Femur (tissue), 1 donor: ENCODE measurements at regions not wholly inside any gene's neighbourhood (a gene's known extent, or its start where the extent isn't known, plus 50 kb on each side); places are given as distances from the start of the nearest gene placed in this dataset.
"Not testable (repeated sequence)": the region's sequence is repeated elsewhere in the genome, so short reads cannot be mapped to it uniquely, and the experiment has no call there.

Experiments used
- DNase-seq: peaks from one replicate; pipeline ENCODE4 v3.0.0-alpha.2; 2017

DNA sequence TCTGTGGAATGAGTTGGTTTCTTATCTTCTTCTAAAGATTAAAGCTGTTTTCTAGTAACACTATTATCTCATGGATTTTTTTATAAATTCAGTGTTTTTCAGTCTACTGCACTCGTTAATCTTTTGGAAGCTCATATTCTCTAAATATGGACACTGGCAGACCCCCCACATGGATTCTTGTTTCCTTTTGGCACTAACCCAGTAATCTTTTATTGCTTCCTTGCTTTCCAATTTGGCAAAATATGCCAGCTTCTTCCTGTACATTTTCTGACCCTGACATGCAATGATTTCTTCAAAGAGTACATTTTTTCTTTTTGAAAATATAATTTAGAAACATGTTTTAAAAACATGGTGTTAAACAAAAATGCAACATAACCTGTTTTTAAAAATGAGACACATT, 474.2 kb upstream of the FTMT start:
- no peak for DNase-seq

- DNase-seq, result no peak
Observed at GRCh38 chr5:121378046-121378445, 473.6 kb upstream of the FTMT start.

GRCh38 chr5:121378559-121379359, 472.9 kb upstream of the FTMT start:
- no peak for DNase-seq

DNA sequence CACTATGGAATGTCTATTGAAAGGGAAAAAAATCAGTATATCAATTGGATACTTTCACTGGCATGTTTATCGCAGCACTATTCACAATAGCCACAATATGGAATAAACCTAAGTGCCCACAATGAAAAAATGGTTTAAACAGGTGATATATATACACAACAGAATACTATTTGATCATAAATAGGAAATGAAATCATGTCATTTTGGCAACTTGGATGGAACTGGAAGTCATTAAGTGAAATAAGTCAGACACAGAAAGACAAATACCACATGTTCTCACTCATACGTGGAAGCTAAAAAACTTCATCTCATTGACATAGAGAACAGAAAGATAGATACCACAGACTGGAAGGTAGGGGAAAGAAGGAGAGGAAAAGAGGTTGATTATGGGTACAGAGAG, 471.6 kb upstream of the FTMT start:
- no peak for DNase-seq

DNA sequence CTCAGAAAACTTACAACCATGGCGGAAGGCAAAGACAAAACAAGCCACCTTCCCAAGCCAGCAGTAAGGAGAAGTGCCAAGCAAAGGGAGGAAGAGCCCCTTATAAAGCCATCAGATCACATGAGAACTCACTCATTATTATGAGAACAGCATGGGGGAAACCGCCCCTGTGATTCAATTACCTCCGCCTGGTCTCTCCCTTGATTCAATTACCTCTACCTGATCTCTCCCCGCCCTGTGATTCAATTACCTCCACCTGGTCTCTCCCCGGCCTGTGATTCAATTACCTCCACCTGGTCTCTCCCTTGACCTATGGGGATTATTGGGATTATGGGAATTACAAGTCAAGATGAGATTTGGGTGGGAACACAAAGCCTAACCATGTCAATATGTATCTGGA, 467.3 kb upstream of the FTMT start:
- no peak for DNase-seq

GRCh38 chr5:121386334-121386733, 465.3 kb upstream of the FTMT start:
- no peak for DNase-seq

DNA sequence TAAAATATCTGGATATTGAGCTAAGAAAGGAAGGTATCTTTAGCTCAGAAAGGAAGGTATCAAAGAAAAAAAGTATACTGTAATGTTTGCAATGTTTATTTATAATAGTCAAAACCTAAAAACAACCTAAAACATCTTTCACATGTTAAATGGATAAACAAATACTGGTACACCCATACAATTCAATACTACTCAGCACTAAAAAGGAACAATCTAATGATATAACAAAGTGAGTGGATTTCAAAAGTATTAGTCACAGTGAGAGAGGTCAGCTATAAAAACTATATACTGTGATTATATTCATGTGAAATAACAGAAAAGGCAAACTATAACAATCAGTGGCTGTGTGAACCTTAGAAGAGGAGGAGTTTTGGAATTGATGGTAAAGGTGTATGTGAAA, 455.0 kb upstream of the FTMT start:
- no peak for DNase-seq

- no peak for DNase-seq
Observed at GRCh38 chr5:121399879-121400278, 451.8 kb upstream of the FTMT start.

DNA sequence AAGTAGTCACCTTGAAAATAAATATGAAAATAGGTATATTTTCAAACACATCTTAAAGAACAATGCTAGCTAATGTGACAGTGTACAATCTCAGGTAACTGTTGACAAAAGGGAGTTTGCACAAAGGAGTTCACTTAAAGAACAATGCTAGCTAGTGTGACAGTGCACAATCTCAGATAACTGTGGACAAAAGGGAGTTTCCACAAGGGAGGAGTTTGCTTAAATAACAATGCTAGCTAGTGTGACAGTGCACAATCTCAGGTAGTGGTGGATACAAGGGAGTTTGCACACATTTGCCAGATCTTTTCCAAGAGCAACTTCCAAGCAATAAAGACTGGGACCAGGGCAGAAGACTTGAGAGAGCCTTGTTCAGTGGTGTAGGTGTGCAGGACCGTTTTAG, 442.9 kb upstream of the FTMT start:
- DNase-seq, result no peak

DNA sequence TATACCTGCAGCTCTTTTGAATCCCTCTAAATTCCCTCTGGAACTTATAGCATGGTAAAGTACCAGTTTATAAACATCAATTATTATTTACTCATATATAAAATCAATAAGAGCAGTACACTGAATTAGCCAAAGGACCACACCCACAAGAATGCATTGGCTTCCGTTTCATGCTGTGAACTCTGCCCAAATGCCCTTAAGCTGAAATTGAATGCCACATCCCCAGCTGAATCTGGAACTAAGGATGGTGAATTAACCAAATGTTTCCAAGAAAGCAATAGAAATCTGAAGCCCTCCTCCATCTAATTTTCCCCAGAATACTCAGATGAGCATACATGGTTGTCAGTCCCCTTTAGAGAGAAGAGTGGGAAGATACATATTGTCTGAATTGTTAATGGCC, 436.4 kb upstream of the FTMT start:
- DNase-seq, result no peak

GRCh38 chr5:121421646-121422045, 430.0 kb upstream of the FTMT start:
- DNase-seq, result no peak

- DNase-seq, result no peak
Observed at GRCh38 chr5:121424976-121425375, 426.7 kb upstream of the FTMT start.

- no peak for DNase-seq
Observed at GRCh38 chr5:121426153-121426552, 425.5 kb upstream of the FTMT start.

DNA sequence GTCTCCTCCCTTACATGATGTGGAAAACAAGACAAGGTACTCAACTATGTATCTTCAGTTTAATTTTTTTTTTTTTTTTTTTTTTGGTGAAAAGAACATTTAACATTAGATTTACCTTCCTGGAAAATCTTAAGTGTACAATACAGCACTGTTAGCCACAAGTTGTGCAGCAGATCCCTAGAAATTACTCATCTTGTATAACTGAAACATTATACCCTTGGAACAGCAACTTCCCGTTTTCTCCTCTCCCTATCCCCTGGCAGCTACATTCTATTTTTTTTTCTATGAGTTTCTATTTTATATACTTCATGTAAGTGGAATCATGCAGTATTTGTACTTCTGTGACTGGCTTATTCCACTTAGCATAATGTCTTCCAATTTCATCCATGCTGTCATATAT, 421.9 kb upstream of the FTMT start:
- DNase-seq, result no peak

GRCh38 chr5:121430538-121430937, 421.1 kb upstream of the FTMT start:
- no peak for DNase-seq

- DNase-seq, result no peak
Observed at GRCh38 chr5:121445511-121445910, 406.2 kb upstream of the FTMT start.

- no peak for DNase-seq
Observed at GRCh38 chr5:121462441-121462840, 389.2 kb upstream of the FTMT start.

DNA sequence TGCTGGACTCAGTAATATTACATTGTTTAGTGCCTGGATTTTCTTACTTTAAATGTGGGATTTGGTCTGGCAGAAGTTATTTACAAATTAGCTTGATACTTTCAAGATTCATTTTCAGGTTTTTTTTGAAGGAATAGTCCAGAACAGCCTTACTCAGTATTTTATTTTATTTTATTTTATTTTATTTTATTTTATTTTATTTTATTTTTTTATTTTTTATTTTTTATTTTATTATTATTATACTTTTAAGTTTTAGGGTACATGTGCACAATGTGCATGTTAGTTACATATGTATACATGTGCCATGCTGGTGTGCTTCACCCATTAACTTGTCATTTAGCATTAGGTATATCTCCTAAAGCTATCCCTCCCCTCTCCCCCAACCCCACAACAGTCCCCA, 380.5 kb upstream of the FTMT start:
- not testable (repeated sequence) for DNase-seq

- no peak for DNase-seq
Observed at GRCh38 chr5:121478636-121479035, 373.0 kb upstream of the FTMT start.

GRCh38 chr5:121479337-121479736, 372.3 kb upstream of the FTMT start:
- no peak for DNase-seq

- DNase-seq, result no peak
Observed at GRCh38 chr5:121485281-121485680, 366.4 kb upstream of the FTMT start.

GRCh38 chr5:121485999-121486398, 365.7 kb upstream of the FTMT start:
- DNase-seq, result not testable (repeated sequence)

DNA sequence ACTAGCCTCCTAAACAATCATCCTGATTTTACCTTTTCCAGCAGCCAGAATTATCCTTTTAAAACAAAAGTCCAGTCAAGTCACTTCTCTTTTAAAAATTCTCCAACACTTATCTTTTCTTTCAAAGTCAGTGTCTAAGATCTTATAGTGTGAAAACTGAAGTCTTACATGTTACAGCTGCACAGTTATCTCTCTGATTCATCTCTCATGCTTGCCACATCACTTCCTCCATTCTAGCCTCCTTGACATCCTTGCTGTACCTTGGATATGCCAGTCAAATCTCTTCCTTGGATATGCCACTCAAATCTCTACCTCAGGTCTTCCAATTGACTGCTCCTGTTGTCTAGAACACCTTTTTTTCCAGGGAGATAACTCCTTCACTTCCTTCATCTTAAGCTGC, 361.7 kb upstream of the FTMT start:
- no peak for DNase-seq

DNA sequence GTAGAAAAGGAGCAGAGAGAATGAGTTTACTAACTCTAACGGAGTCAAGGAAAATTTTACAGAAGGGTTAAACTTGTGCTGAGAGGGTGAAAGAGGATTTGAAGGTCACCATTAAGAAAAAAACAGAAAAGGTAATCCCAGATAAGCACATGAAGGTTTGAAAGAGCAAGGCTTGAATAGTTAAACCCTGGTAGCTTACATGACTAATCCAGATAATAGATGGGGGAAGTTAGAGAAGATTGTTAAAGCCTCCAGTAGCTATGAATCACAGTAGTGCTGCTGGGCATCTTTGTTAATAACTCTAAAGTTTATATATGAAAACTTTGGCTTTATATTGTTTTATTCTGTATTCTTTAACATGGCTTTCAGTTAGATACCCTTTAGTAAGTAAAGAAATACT, 354.5 kb upstream of the FTMT start:
- no peak for DNase-seq

GRCh38 chr5:121500310-121500709, 351.4 kb upstream of the FTMT start:
- no peak for DNase-seq
